ENCODE measurements at regions not wholly inside any gene's neighbourhood (a gene's known extent, or its start where the extent isn't known, plus 50 kb on each side); places are given as distances from the start of the nearest gene placed in this dataset.
"Not testable (repeated sequence)": the region's sequence is repeated elsewhere in the genome, so short reads cannot be mapped to it uniquely, and the experiment has no call there.

GRCh38 chr19:29881386-29881785 is 60.7 kb upstream of the URI1 start:
- in situ Hi-C loops (cut with HindIII; ENCODE audit: low sequenced_read_pairs) = no loop called here
- TF ChIP-seq CTCF (IDR thresholded peaks at IDR 0.05; ENCODE audit: low read depth, low read length, missing control alignments) = no peak
- H3K4me3 ChIP-seq (ENCODE audit: low read depth, low read length) = no peak overlapping the region
- no peak for DNase-seq (ENCODE audit: low read depth)

- no peak for DNase-seq (ENCODE audit: low read depth)
- no peak for TF ChIP-seq CTCF (IDR thresholded peaks at IDR 0.05; ENCODE audit: low read depth, low read length, missing control alignments)
- no peak overlapping the region for H3K4me3 ChIP-seq (ENCODE audit: low read depth, low read length)
- in situ Hi-C loops (cut with HindIII; ENCODE audit: low sequenced_read_pairs) = no loop called here
Observed at GRCh38 chr19:29882719-29883105, 59.3 kb upstream of the URI1 start.

- no peak for DNase-seq (ENCODE audit: low read depth)
- in situ Hi-C loops (cut with HindIII; ENCODE audit: low sequenced_read_pairs) = no loop called here
- TF ChIP-seq CTCF (IDR thresholded peaks at IDR 0.05; ENCODE audit: low read depth, low read length, missing control alignments) = no peak
- no peak overlapping the region for H3K4me3 ChIP-seq (ENCODE audit: low read depth, low read length)
Observed at GRCh38 chr19:29884044-29884443, 58.0 kb upstream of the URI1 start.

GRCh38 chr19:29884466-29884865 is 57.6 kb upstream of the URI1 start:
- no peak overlapping the region for H3K4me3 ChIP-seq (ENCODE audit: low read depth, low read length)
- no peak for DNase-seq (ENCODE audit: low read depth)
- in situ Hi-C loops (cut with HindIII; ENCODE audit: low sequenced_read_pairs) = no loop called here
- TF ChIP-seq CTCF (IDR thresholded peaks at IDR 0.05; ENCODE audit: low read depth, low read length, missing control alignments) = no peak

GRCh38 chr19:29886106-29886505 is 55.9 kb upstream of the URI1 start:
- in situ Hi-C loops (cut with HindIII; ENCODE audit: low sequenced_read_pairs); H3K4me3 ChIP-seq (ENCODE audit: low read depth, low read length); DNase-seq (ENCODE audit: low read depth): not testable (repeated sequence)

- TF ChIP-seq CTCF (IDR thresholded peaks at IDR 0.05; ENCODE audit: low read depth, low read length, missing control alignments) = no peak
- no peak for DNase-seq (ENCODE audit: low read depth)
- in situ Hi-C loops (cut with HindIII; ENCODE audit: low sequenced_read_pairs) = no loop called here
- no peak overlapping the region for H3K4me3 ChIP-seq (ENCODE audit: low read depth, low read length)
Observed at GRCh38 chr19:29886586-29886985, 55.5 kb upstream of the URI1 start.

- no peak overlapping the region for H3K4me3 ChIP-seq (ENCODE audit: low read depth, low read length)
- in situ Hi-C loops (cut with HindIII; ENCODE audit: low sequenced_read_pairs) = no loop called here
- no peak for TF ChIP-seq CTCF (IDR thresholded peaks at IDR 0.05; ENCODE audit: low read depth, low read length, missing control alignments)
- no peak for DNase-seq (ENCODE audit: low read depth)
Observed at GRCh38 chr19:29887442-29887855, 54.6 kb upstream of the URI1 start.

GRCh38 chr19:29888047-29888446 is 54.0 kb upstream of the URI1 start:
- in situ Hi-C loops (cut with HindIII; ENCODE audit: low sequenced_read_pairs); H3K4me3 ChIP-seq (ENCODE audit: low read depth, low read length); DNase-seq (ENCODE audit: low read depth): not testable (repeated sequence)

All from astrocyte of the cerebellum (primary cell).